Mammary epithelial cell (primary cell): ENCODE measurements at regions not wholly inside any gene's neighbourhood (a gene's known extent, or its start where the extent isn't known, plus 50 kb on each side); places are given as distances from the start of the nearest gene placed in this dataset.

Experiments
- EZH2 ChIP-seq: IDR thresholded peaks from 2 replicates; pipeline ENCODE4 v1.6.1; 2012; ENCODE audit warnings: low read length, inconsistent platforms, borderline replicate concordance
- TF ChIP-seq, protein P1 (sequence below), 2 donors: IDR thresholded peaks in 1 of 2; conservative IDR thresholded peaks in 1 of 2; 2 replicates each; pipeline ENCODE4 v1.5.1; 2011 to 2012; ENCODE audit warnings: inconsistent platforms in 2 of 2, low read length in 2 of 2, mild to moderate bottlenecking in 2 of 2, control low read depth in 1 of 2, low read depth in 1 of 2; ENCODE audit not compliant: insufficient read depth in 1 of 2; ENCODE audit errors: extremely low read depth in 1 of 2

DNA sequence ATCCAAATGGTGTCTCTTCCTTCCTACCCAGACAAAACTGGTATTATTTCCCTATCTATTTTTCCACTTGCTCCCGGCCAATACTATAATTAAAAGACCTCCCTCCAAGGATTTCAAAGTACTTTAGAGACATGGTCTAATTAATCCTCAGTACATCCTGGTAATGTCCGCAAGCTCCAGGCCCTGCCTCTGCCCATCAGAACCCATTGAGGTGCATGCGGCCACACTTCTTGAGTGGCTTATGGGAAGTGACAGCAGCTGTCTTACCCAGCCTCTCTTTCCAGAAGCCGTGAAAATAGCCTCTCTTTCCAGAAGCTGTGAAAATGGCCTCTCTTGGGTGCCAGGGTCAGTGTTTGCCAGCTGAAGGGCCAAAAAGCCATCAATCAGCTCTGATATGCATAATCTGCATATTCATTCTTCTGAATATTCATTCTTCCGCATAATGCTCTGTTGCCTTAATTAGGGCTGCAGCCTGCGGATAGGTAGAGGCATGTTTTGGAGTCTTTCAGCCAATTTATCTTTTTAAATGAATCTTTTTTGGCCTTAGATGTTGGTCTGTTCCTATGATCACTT, 148.4 kb upstream of the TMTC4 start:
- TF ChIP-seq, protein P1, sequence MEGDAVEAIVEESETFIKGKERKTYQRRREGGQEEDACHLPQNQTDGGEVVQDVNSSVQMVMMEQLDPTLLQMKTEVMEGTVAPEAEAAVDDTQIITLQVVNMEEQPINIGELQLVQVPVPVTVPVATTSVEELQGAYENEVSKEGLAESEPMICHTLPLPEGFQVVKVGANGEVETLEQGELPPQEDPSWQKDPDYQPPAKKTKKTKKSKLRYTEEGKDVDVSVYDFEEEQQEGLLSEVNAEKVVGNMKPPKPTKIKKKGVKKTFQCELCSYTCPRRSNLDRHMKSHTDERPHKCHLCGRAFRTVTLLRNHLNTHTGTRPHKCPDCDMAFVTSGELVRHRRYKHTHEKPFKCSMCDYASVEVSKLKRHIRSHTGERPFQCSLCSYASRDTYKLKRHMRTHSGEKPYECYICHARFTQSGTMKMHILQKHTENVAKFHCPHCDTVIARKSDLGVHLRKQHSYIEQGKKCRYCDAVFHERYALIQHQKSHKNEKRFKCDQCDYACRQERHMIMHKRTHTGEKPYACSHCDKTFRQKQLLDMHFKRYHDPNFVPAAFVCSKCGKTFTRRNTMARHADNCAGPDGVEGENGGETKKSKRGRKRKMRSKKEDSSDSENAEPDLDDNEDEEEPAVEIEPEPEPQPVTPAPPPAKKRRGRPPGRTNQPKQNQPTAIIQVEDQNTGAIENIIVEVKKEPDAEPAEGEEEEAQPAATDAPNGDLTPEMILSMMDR (conservative IDR thresholded peaks at IDR 0.05 in 1 of 2, IDR thresholded peaks at IDR 0.05 in 1 of 2; ENCODE audit: extremely low read depth in 1 of 2, insufficient read depth in 1 of 2, low read depth in 1 of 2, low read length in 2 of 2), result no peak
- TF ChIP-seq EZH2, result no peak
